HG03460 (cell line): ENCODE measurements at regions not wholly inside any gene's neighbourhood (a gene's known extent, or its start where the extent isn't known, plus 50 kb on each side); places are given as distances from the start of the nearest gene placed in this dataset.

Experiments used
- ATAC-seq: cut with Tn5 transposase; IDR thresholded peaks from one replicate; pipeline ENCODE4 v1.9.1; 2021; ENCODE audit not compliant: unreplicated experiment

DNA sequence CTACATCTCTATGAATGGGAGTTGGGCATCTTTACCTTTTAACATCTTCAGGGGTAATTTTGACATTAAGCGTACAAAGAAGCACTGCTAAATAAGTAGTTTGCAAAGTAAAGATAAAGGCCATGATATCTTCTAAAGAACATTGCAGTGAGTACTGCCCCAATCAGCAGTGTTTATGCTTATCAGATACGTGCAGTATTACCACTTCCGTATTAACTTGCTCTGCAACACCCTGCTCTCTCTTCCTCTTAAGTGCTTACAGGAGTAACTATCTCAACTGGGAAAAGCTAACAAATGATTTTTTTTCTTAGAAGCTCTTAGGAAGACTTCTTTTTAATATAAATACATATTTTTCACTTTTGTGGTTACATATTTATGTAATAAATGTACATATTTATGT lies 793.7 kb upstream of the SLC10A2 start:
- no peak for ATAC-seq

DNA sequence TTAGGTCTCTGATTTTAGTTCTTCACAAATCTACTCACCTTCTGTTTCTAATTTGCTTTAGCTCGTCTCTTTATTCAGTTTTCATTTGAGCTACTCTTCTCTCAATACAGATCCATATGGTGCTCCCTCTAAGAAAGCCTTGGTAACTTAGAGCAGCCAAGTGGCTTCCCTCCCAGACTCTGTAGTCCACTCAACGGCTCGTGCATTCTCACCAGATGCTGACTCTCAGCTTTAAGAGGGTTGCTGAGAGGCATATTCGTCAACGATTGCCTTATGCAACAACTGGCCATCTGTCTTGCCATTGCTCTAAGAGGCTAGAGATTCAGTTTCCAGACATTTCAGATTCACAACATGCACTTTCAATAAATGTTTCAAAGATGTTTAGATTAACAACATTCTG lies 785.8 kb upstream of the SLC10A2 start:
- no peak for ATAC-seq

DNA sequence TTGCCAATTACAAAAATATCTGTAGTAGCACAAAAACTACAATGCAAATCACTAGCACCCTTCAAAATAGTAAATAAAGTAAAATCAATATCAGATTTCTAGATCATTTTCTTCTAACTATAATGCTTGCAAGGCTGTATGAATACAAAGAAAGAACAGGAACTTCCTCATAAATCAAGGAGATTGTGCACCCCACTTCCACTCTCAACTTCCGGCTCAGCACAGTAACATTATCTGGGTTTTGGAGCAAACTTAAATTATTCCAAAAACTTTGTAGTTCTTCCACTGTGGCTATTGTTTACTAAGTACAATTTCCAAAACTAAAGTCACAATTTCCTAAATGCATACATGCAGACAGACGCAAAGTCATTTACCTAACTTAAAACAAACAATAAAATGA lies 778.3 kb upstream of the SLC10A2 start:
- ATAC-seq = no peak

DNA sequence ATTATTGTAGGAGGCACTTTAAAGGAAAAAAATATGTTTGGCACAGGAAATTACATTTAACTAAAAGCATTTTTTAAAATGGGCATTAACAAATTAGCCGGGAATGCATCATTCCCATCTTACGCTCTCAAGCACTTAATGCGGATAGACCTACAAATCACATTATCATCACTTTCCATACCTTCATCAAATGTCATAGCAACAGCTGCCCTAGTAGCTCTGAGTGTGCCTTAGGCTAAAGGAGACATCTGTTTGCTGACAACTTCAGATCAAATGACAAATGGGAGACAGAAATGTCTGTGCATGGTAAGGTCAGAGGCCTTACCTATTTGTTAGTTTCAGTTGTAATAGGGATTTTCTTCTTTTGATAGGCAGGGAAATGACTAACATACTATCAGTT lies 773.2 kb upstream of the SLC10A2 start:
- ATAC-seq = no peak

DNA sequence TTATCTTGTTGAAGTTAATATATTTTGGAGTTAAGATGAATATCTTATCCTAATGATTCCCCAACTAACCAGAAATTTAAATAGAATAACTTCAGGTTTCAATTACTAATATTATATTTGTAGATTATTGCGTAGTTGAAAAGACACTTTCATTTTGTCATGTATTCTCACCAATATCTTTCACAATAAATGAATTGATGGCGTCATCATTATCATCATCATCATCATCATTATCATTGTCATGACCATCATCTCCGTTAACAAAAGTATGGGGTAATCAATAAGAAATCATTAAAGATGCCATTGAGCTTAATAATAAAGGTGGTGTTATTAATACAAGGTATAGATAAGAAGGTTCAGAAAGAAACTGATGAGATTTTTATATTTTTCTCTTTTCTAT lies 768.8 kb upstream of the SLC10A2 start:
- no peak for ATAC-seq

DNA sequence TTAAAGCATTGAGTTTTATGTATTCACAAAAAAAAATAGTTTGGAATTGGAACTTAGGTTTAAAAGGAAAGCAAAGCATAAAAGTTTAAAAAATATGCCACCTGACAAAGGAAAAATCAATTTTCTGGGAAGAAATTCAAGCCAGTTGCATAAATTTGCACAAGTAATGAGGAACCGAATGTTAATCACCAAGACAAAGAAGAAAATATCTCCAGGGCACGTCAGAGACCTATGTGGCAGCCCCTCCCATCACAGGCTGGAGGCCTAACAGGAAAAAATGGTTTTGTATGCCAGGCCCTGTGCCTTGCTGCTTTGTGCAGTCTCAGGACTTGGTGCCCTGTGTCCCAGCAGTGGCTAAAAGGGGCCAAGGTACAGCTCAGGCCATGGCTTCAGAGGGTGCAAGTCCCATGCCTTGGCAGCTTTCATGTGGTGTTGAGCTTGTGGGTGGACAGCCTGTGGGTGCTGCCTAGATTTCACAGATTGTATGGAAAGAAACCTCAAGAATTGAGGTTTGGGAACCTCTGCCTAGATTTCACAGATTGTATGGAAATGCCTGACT lies 767.2 kb upstream of the SLC10A2 start:
- no peak for ATAC-seq

DNA sequence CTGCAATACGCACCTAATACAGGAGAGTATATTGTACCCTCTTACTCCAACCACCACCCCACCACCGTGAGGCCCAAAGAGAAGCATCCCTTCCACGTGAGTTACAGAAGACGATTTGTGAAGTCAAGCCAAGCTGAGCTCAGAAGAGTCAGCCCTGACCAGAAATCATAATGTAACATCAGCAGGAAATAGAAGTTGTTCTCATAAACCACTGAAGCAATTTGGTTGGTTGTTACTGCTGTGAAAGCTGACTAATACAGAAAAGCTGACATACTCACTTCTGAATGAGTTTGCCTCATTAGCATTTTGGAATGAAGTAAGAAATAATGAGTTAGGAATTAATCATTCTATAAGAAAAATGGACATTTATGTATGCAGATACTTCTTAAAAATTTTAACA lies 749.4 kb upstream of the SLC10A2 start:
- no peak for ATAC-seq

DNA sequence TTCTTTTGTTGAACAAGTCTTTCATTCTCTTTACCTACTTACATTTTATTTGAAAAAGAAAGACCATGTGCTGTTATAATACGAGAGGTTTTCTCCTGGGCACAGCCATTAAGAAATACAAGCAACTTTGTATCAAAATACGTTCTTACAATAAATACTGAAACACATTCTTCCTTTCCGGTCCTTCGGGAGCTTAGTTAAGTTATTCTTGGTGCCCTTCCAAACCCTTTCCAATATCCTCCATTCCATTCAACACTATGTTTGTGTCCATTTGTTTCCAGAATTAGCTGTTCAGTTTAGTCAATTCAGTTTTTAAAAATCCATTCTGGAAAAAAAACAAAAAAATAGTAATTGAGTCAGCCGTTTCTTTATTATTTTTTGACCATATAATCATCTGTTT lies 746.8 kb upstream of the SLC10A2 start:
- ATAC-seq = no peak

DNA sequence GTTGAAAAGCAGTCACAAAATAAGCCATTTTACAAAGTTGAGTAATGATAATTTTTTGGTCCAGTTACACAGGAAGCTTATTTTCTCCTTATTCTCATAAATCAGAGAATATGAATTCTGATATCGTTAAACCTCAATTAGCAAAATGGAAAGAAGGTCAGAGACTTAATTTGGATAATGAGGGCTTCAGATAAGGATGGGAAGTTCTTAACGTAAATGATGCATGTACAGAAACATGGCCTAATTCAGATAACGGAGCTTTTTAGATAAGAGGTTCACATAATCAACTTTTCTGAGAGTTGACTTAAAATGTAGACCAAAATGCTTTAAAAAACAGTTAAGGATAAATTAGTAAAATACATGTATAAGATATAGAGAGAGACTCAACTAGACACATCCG lies 746.3 kb upstream of the SLC10A2 start:
- ATAC-seq = no peak

DNA sequence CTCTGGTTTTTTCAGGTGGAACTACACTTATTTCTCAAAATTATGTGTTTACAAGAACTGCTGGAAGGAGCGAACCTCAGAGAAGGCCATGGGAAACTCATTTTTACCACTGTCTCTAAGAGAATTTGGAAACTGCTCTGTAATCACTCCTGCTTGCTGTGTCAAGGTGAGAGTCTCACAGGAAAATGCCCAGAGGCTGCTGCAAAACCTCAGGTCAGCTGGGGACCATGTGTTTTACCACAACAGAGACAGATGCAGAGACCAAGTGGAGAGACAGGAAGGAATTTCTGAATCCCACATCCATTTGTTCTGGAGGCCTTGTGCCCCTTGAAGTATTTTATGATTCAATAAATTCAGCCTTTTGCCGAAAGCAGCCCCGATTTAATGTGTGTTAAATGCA lies 743.8 kb upstream of the SLC10A2 start:
- no peak for ATAC-seq

DNA sequence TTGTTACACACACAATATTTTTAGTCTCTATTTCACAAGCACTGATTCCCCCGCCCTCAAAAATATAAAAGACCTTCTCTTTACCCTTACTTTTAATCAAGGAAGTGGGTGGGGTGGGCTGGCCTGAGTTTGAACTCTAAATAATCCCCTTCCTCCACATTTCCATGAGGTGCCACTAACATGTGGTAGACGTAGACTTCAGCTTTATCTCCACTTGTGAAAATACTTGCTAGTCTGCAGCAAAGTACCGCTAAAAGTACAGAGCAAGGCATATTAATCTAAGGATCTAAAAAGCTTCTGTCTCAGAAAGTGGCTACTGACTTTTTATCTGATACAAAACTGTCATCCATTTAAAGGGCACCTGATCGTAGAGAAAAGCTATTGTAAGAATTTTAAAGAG lies 739.6 kb upstream of the SLC10A2 start:
- no peak for ATAC-seq

DNA sequence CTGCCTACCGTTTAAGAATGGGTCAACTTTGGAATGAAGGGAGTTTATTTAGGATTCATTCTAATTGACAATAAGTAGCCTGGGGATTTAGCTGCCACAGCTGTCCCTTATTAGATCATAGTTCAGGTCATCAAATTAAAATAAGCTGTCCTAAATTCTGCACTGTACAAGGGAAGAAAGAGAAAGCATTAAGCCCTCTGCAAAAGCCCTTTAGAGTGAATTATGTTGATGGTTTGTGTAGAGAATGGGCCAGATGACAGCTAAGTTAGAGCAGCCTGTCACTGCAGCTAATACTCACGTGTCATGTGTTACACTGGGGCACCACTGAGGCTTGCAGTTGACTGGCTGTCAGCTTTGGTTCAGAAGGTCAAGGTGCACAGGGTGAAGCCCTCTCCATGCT lies 737.1 kb upstream of the SLC10A2 start:
- ATAC-seq = no peak

DNA sequence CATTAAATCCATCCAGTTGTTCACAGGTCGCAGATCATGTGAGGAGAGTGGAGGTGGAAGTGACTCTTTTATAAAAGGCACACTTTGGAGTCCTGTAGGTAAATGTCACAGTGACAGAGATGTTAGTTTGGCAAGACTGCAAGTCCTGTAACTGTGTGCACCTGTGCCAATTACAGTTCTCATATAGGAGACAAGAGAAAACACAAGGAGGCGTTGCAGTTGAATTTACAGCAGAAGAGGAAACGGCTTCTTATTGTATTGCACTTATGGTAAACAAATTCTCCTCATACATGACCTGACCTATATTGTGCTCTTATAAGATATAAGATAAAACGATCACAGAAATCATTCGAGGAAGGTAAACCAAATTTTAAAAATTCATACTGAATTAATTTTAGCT lies 732.8 kb upstream of the SLC10A2 start:
- no peak for ATAC-seq

DNA sequence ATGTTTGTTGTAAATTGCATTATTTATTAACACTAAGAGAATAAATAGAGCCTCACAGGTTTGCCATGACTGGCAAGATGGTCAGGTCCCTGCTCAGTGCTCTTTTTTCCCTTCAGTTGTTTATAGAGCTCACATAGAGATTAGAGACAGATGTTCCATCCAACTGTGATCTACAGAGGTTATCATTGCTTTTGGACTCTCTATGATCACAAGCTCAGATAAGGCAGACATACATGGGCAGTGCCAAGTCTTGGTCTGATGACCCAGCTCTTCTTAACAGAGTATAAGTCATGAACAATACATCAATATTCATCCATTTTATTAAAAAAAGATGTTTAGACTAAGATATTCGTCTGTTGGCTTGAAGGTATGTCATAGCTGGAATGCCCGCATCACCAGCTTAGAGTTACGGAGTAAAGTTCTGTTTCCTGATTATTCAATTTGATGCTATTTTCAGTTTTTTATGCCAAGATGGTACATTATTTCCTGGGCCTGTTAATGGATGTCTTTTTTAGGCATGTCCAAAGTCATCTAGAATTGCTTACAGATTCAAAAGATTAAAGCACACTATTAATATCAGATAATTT lies 729.8 kb upstream of the SLC10A2 start:
- no peak for ATAC-seq

DNA sequence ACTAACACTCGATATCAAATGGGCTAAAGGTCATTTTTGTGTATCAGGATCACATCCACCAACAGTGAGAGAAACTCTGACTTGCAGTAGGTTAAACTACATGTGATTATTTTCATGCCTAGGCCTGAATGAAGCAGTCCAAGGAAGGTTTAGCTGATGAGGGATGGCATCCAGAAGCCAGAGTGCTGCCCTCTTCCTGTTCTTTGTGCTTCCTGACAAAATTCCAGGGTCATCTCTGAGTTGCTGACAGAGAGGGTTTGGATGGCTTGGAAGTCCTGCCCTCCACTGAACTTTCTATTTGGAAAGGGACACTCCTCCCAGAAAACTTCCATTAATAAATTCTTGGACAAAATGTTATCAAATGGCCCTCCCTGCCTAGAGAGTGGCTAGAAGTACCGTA lies 728.3 kb upstream of the SLC10A2 start:
- no peak for ATAC-seq

DNA sequence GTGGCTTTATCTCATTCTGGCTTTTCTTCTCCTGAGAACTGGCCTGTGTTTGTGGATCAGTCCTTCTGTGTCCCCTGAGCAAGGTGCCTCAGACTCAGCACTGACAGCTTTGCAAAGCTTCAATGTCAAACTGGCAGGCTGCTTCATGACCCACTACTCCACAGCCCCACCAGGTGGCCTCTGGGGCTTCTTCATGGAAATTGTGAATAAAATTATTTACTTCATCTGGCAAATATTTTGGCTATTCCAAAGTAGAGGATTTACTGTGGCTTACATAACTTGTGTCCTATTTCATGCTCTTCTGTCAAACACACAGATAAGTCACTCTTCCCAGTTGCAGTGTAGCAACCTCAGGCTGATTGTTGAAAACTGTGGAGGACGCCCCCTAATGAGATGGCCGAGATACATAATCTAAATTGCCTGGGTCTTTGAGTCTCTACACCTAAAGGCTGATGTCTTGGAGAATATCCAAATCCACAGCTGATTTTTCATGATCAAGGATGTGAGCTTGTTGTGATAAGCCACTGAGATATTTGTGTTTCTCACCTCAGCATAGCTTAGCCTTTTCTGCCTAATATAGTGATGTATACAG lies 721.9 kb upstream of the SLC10A2 start:
- ATAC-seq = no peak

DNA sequence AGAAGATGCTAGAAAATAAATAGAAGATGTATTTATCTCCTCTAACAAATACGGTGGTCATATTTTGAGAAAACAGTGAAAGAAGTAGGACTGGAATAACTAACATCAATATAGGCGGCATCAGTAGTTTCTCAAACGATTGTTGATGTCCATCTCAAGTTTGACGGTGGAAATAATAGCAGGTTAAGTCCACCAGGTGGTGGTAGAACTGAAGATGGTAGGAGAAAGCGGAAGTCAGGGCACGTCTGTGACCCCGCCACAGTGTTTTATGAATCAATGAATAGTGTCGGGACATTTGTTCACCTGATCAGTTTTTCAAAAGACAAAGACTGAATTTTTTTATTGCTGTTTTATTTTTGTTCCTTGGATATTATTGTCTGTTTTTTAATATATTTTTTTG lies 706.4 kb upstream of the SLC10A2 start:
- no peak for ATAC-seq

DNA sequence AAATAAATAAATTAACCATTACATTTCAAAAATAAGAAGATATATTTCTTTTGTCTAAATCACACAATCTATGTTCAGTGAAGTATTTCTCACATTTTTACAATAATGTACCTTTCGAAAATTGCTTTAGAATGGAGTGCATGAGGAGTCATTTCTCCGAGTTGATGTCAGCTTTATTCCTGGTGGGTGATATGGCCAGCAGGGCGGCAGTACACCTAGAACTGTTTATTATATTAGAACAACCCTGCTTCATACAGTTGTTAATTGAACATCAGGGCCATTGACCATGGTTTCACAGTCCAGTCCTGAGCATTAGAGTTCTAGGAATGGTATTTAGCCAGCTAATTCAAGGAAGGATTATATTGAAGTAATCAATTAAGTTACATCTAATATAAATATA lies 696.3 kb upstream of the SLC10A2 start:
- ATAC-seq = no peak

DNA sequence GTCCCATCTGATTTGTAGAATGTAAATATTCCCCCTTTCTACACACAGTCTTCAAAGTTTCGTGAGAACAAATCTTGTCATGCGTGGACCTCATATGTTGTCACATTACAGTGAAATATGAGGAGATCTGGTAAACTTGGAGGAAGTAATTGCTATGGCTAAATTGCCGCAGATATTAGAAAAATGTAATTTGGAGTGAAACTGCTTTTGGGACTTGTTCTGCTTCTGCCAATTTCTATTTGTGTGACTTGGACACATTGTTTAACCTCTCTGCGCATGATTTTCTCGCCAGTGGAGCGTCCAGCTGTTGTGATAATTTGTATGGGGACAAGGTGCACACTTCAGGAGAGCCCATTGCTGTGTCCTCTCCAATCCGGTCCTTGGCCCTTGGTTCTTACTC lies 693.1 kb upstream of the SLC10A2 start:
- no peak for ATAC-seq

DNA sequence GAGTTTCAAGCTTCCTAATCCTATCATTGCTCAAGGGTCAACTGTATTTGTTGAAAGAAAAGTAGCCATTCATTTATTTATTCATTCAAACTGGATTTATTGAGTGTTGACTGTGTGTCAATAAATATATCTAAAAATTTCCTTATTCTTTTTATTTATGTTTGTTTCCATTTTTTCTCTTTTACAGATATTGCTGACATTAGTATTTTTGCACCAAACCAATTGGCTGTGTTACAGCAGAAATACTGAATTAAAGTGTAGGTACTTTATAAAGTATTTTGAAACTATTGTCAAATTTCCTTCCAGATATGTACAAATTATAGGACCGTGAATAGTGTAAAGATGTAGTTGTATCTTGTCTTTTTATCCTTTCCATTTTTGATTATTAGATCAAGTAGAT lies 692.0 kb upstream of the SLC10A2 start:
- ATAC-seq = no peak

DNA sequence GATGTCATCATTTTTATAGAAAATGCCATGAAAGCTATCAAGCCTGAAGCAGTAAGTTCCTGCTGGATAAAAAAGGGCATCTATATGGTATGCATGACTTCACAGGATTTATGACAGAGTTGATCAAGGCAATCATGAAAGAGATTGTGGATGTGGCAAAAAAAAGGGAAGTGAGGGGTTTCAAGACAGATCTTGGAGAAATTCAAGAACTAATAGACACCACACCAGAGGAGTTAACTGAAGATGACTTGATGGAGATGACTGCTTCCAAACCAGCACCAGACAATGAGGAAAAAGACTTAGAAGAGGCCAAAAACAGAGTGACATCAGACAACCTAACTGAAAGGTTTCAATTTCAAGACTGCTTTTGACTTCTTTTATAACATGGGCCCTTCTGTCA lies 691.1 kb upstream of the SLC10A2 start:
- ATAC-seq = no peak

DNA sequence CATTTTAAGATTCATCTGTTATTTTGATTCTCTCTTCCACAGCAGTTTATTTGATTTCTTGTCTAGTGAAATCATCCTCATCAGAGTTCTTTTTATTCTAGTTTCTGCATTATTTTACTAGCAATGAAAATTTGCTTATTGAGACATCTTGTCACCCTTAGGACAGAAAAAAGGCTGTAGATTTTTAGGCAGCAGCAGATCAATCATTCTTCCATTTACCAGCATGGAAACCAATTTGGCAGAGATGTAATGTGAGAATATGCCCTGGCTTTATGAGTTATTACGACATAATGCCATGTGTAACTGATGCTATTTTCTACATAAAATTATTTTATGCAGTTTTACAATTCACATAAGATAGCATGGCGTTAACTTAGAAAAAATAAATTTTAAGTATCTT lies 688.6 kb upstream of the SLC10A2 start:
- ATAC-seq = no peak

DNA sequence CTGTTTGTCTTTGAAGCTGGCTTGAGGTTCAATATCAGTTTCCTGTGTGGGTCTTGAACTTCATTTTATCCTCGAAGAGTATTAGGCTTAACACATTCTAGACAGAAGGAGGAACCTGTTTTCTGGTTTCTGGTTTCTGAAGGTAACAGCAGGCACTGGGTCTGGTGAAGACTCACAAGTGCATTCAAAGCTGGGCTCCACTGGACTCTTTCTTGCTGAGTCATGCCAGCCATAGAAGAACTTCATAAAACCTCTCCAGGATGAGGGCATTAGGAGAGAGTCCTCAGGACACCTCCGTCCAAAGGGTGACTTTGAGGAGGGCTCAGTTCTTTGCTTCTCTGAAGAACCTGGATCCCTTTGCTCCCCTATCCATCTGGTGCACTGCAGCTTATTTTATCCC lies 668.6 kb upstream of the SLC10A2 start:
- no peak for ATAC-seq
